ENCODE measurements at regions not wholly inside any gene's neighbourhood (a gene's known extent, or its start where the extent isn't known, plus 50 kb on each side); places are given as distances from the start of the nearest gene placed in this dataset.

GRCh38 chr6:156511570-156511969 lies 265.6 kb upstream of the ARID1B start:
- TF ChIP-seq POLR2AphosphoS5 (IDR thresholded peaks at IDR 0.05), result no peak
- no peak for TF ChIP-seq CTCF (IDR thresholded peaks at IDR 0.05; ENCODE audit: poor library complexity, severe bottlenecking)
- no peak for TF ChIP-seq REST (IDR thresholded peaks at IDR 0.05; ENCODE audit: borderline replicate concordance)
- no peak for TF ChIP-seq EZH2 (IDR thresholded peaks at IDR 0.05; ENCODE audit: borderline replicate concordance, insufficient read depth, low read length, poor library complexity, severe bottlenecking)

All from neural cell (in vitro differentiated cells).